Right kidney (tissue), 1 donor: ENCODE measurements at regions not wholly inside any gene's neighbourhood (a gene's known extent, or its start where the extent isn't known, plus 50 kb on each side); places are given as distances from the start of the nearest gene placed in this dataset.
A peak's percentile ranks its signal among the peaks of the same experiment; 100 is the strongest.

Source experiments
- DNase-seq: peaks from one replicate; pipeline ENCODE4 v3.0.0-alpha.2; 2016

- DNase-seq, result no peak
Measured at GRCh38 chr13:48761256-48761655, 107.5 kb downstream of the CYSLTR2 start.

GRCh38 chr13:48769107-48769704, 115.5 kb downstream of the CYSLTR2 start:
- DNase-seq, result peak; percentile 60

GRCh38 chr13:48770372-48770771, 116.6 kb downstream of the CYSLTR2 start:
- DNase-seq, result no peak

- no peak for DNase-seq
Measured at GRCh38 chr13:48772908-48773307, 119.2 kb downstream of the CYSLTR2 start.

- DNase-seq, result no peak
Measured at GRCh38 chr13:48773531-48774275, 120.0 kb downstream of the CYSLTR2 start.

GRCh38 chr13:48775285-48775684, 121.6 kb downstream of the CYSLTR2 start:
- no peak for DNase-seq

- DNase-seq, result no peak
Measured at GRCh38 chr13:48775804-48776203, 122.1 kb downstream of the CYSLTR2 start.

GRCh38 chr13:48776401-48776800, 122.7 kb downstream of the CYSLTR2 start:
- no peak for DNase-seq

GRCh38 chr13:48778610-48779009, 124.9 kb downstream of the CYSLTR2 start:
- DNase-seq, result no peak

GRCh38 chr13:48780713-48781341, 127.1 kb downstream of the CYSLTR2 start:
- DNase-seq, result no peak

GRCh38 chr13:48782429-48782840, 128.7 kb downstream of the CYSLTR2 start:
- no peak for DNase-seq

GRCh38 chr13:48783181-48783630, 129.5 kb downstream of the CYSLTR2 start:
- no peak for DNase-seq

- no peak for DNase-seq
Measured at GRCh38 chr13:48783695-48784230, 130.0 kb downstream of the CYSLTR2 start.

GRCh38 chr13:48784916-48785548, 131.3 kb downstream of the CYSLTR2 start:
- DNase-seq, result no peak

- no peak for DNase-seq
Measured at GRCh38 chr13:48790199-48790598, 136.5 kb downstream of the CYSLTR2 start.

- DNase-seq, result no peak
Measured at GRCh38 chr13:48790966-48791365, 137.2 kb downstream of the CYSLTR2 start.

GRCh38 chr13:48797127-48797526, 143.4 kb downstream of the CYSLTR2 start:
- DNase-seq, result no peak

- DNase-seq, result no peak
Measured at GRCh38 chr13:48797761-48798160, 144.0 kb downstream of the CYSLTR2 start.

- no peak for DNase-seq
Measured at GRCh38 chr13:48798180-48798579, 144.5 kb downstream of the CYSLTR2 start.

GRCh38 chr13:48801255-48801654, 147.5 kb downstream of the CYSLTR2 start:
- DNase-seq, result no peak

GRCh38 chr13:48804821-48805601, 151.3 kb downstream of the CYSLTR2 start:
- DNase-seq, result no peak

GRCh38 chr13:48806522-48806921, 152.8 kb downstream of the CYSLTR2 start:
- DNase-seq, result no peak
